HG02973 (cell line): ENCODE measurements at regions not wholly inside any gene's neighbourhood (a gene's known extent, or its start where the extent isn't known, plus 50 kb on each side); places are given as distances from the start of the nearest gene placed in this dataset.

Source experiments
- ATAC-seq: cut with Tn5 transposase; IDR thresholded peaks from one replicate; pipeline ENCODE4 v1.9.1; 2021; ENCODE audit warnings: moderate library complexity; ENCODE audit not compliant: unreplicated experiment

DNA sequence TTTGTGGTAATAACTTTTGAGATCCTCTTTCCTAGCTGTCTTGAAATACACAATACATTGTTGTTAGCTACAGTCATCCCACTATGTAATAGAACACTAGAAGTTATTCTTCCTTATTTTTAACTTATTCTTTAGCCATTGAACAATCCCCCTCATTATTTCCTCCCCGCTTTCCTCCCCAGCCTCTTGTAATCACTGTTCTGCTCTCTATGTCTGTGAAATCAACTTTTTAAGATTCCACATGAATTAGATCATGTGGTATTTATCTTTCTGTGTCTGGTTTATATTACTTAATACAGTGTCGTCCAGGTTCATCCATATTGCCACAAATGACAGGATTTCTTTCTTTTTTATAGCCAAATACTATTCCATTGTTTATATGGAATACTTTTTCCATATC, 72.9 kb downstream of the SLC10A2 start:
- no peak for ATAC-seq

DNA sequence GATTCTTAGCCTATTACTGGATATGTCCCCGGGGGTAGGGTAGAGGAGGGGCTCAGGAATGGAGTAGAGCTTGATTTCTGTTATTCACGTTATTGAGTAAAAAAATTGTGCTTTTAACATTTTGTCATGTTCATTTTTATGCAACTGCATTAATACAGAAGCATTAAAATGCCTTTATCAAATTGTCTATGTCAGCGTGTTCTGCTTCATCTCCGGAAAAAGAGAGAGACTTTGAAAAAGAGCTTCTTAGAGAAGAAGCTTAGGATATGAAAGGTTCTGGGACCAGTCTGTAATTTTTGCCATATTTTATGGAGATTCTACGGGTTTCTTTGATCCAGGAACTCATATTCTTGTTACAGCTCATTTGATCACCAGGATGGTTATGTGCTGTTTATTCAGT, 82.0 kb downstream of the SLC10A2 start:
- ATAC-seq, result no peak

DNA sequence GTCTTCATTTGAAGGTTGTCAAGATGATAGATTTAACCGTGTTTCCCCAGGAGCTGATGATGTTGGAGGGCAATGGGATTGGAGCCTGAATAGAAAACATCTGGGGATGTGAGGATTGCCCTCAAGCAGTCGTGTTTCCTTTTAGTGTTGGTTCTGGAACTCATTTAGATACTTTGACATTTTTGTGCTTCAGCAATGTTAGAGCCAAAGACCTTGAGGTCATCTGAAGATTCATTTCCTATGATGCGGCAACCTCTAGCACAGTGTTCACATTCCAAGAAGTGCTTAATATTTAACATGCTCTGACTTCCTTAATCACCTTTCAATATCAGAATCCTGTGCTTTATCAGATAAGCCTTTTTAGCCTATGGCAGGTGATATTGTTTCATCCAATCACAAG, 82.7 kb downstream of the SLC10A2 start:
- ATAC-seq, result no peak

DNA sequence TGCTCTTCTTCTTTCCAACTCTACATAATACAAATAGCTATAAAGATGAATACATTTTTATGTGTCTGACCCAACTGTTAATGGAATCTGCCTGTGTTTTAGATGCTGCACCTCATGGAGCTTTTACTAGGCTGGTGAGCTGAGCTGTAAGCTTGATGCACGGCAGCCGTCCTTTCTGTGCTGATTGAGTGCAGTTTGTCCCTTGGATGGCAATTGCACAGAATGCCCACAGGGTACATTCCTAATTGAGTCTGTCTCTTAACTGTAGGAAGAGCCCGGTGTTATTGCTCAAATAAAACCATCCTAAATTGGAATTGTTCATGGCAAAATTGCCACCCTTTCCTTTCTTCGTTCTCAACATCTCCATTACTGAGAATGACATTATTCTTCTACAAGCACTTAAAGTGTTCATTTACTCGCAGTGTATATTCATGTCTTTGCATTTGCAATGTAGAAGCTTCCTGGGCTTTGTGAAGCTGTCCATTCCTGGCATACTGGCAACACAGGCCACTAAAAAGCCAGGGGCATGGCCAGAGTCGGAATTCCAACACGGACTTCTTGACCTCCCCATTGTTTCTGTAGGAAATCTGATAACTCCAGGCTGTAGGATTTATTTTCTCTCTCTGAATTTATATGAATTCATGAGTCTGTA, 85.8 kb downstream of the SLC10A2 start:
- ATAC-seq, result no peak

DNA sequence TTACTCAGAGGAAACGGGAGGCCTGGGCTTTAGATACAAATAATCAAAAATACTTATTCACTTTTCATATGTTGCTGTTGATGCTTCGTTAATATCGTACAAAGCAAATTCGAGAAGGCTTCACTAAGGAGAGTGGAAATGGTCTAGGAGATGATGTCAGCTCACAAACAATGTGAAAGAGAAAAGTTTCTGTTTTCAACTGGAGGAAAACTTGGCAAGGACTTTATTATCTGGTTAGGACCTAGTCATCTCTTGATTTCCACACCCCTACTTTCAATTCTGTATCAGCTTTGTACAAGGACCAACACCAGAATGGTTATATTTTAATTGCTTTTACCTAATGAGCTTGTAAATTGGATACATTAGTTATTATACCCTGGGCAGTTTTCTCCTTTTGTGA, 88.0 kb downstream of the SLC10A2 start:
- ATAC-seq, result no peak

DNA sequence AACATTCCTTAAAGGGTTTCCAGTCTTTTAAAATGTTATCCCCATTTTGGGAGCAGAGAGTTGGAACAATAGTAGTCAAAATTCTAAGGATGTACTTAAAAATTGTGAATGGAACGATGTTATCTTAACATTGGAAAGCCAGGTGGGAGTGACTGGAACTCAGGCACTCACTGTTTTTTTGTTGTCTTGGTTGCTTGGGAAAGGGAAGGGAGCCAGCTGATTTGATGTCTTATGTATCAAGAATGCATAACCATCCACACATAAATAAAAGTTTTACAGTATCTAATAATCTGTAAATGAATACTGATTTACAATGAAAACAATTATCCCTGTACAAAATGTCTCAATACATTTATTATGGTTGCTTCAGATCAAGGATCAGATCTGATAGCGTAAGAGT, 88.7 kb downstream of the SLC10A2 start:
- no peak for ATAC-seq

DNA sequence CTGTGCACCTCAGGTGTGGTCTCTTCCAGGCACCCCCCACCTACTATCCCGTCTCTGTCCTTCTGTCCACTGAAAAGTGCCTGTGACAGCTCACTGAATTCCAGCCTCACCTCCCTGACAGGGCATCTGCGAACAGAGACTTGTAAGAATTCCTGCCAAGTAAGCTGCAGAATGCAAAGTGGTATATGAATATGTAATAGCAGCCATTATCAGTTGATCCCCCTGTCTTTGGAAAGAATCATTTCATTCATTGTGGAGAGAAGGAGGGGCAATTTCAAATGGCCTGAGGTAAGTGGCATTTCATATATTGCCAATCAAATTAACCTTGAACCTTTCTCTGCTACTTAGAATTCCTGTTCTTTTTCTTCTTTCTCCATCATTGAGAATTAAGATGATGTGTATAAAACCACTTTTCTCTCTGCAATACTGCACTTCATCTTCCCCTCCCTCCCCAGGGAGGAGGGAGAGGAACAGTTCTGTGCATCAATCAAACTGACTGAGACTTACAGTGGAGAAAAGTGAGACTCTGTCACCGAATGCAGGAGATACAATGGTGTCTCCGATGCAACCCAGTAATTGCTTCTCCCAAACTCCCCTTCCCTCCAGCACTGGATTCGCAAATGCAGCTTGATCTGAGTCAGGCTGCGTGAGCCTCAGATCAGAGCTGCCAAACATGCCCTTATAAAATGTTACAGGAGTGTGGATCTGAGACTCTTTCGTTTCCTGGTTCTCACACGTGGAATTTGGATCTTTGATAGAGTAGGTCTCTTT, 91.7 kb downstream of the SLC10A2 start:
- no peak for ATAC-seq

DNA sequence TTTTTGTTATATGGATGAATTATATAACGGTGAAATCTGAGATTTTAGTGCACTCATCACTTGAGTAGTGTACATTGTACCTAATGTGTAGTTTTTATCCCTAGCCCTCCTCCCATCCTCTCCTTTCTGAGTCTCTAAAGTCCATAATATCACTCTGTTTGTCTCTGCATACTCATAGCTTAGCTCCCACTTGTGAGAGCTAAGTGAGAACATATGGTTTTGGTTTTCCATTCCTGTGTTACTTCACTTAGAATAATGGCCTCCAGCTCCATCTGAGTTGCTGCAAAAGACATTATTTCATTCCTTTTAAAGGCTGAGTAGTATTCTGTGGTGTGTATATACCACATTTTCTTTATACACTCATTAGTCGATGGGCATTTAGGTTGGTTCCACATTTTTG, 94.0 kb downstream of the SLC10A2 start:
- ATAC-seq, result no peak

DNA sequence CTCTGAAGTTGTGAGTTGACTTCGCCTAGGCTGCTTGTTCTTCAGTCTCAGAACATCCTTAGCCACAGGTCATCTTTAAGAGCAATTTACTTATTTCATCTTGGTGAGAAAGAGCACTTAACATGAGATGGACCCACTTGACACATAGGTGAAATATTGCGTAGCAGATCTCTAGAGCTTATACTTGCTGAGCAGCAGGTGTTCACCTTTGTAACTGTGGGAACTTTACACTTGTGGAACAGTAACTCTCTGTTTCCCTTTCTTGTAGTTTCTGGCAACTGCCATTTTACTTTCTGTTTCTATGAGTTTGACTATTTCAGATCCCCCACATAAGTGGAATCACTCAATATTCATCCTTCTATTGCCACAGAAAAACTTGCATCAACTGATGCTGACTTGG, 95.7 kb downstream of the SLC10A2 start:
- peak; percentile 95 for ATAC-seq

DNA sequence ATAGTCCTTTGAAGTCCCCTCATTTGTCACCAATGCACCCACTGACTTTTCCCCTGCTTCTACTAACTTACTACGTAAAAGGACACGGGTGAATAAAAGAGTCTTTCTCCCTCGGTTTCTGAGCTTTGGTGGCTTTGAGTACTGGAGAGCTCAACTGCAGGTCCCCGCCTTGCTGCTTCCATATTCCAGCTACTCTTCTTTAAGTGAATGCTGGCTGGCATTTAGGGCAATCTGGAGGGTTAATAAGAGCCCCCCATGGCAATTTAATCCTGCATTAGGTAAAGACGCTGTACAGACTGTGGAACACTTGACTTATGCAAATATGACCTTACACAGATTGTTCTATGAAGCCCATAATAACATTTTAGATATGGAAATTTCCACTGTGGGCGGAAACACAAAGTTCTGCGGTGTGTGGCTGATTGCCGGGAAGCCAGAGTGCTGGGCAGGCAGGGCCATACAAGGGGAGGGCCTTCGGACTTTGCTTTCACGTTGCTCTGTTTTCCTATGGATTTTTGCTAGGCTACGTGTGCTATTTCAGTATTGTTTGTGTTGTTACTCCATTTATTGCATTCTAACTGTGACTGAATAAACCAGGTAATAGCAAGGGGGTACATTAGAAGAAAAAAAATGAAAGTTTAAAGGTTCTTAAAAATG, 97.5 kb downstream of the SLC10A2 start:
- peak; percentile 38 for ATAC-seq

DNA sequence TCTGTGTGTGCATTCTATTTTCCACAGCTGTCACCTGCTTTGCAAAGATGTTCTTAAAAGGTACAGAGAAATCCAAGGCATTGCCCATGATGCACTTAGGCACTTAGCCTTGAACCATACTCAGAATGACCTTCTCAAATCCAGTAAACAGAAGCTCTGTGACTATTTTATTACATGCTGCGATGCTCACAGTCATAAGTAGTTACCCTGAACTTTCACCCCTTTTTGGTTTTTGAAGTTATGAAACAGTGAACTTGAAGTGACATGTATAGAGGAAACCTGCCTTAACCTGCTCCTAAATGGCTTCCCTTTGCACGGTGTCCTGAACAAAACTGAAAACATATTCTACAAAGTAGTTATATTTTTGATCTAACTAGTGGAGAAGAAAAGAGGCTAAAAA, 100.4 kb downstream of the SLC10A2 start:
- no peak for ATAC-seq

DNA sequence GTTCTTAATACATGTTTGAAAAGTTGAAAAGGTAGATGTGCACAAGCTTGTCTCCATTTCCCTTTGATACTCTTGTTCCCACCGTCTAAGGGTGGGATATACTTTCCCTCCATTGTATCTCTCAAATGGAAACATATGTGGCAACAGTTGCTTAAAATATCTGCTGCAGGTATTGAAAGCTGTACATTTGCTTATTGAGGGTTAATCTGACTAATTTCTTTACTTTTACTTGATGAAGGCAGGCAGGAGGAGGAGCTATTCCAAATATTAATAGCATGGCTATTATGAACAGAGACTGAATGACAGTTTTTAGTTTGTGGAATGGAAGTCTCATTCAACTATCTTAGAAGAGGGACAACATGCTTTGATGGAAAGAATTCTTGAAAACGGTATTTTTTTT, 103.8 kb downstream of the SLC10A2 start:
- ATAC-seq, result peak; percentile 43

DNA sequence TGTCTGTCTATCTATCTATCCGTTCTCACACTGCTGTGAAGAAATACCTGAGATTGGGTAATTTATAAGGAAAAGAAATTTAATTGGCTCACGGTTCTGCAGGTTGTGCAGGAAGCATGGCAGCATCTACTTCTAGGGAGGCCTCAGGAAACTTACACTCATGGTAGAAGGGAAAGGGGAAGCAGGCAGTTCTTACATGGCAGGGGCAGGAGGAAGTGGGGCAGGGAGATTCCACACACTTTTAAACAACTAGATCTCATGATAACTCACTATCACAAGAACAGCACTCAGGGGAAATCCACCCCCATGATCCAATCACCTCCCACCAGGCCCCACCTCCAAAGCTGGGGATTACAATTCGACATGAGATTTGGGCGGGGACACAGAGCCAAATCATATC, 105.3 kb downstream of the SLC10A2 start:
- no peak for ATAC-seq

DNA sequence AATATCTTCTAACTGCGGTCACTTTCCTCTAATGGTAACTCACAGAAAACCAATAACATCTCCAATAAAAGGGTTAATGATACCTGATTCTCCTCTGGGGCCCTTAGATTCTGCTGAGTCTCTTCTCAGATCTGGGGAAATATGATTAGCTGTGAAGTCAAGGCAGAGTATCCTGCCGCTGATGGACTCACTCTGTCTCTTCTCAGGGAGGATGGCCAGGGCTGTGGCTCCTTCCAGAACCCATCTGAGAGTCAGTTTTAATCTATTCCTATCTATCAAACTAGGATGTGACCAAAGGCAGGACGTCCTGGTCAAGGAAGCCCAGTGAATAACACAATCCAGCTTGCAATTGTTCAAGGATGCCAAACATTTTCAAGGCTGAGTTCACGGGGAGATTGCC, 109.8 kb downstream of the SLC10A2 start:
- ATAC-seq, result no peak

DNA sequence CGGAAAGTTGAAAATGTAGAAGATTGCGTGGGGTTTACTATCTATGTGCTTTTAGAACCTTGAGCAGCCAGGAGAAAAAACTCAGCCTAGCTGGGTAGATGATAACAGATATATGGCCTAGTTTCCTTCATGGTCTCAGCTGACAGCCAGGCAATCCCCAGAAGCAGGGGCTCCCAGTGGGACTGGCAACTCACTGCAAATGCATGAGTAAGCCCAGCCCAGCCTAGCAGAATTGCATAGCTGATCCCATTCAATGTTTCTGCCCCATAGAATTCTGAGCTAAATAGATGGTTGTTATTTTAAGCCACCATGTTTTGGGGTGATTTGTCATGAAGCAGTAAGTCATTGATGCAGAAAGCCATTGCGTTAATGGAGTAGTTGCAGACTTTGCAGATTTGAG, 108.5 kb downstream of the ERCC5 start:
- no peak for ATAC-seq

DNA sequence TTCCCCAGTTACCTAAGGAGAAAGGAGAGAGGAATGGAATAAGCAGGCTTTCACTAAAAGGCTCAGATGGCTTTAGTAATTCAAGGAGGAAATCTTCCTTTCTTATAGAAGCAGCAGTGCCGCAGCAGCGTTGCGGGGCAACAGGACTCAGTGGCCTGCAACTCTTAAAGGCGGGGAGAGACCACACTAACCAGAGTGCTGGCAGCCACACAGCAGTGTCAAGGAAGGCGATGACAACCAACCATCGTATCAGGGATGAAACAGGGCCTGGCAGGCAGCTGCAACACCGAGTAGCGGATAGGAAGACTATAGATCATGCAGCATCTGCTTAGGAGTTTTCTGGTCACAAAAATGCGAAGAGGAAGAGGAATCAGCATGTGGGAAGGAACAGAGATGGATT, 106.0 kb downstream of the ERCC5 start:
- ATAC-seq, result no peak

DNA sequence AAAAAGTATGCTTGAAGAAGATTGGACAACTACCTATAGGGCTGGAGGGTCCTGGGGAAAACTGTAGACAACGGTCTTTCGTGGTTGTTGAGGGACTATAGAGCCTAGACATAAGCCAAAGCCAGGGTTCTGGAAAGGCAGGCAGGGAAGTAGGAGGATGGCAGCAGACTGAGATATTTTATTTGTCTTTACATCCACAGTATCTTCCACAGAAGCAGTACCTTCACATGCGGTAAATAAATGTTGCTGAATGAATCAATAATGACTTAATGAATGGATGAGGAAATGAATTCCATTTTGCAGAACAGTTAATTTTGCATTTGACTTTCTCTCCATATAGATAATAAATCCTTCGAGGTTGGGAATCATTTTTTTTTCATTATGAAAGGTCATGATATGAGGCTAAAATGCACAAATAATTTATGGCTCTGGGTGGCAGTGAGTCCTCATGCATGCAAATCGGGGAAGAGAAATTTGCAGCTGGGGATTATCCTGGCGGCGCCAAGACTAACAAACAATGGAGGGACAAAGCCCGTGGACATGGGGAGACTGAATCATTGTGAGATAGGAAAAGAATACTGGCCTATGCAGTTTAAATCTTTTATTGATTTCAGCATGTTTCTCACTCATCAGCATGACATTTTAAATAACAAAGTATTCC, 102.0 kb downstream of the ERCC5 start:
- no peak for ATAC-seq

DNA sequence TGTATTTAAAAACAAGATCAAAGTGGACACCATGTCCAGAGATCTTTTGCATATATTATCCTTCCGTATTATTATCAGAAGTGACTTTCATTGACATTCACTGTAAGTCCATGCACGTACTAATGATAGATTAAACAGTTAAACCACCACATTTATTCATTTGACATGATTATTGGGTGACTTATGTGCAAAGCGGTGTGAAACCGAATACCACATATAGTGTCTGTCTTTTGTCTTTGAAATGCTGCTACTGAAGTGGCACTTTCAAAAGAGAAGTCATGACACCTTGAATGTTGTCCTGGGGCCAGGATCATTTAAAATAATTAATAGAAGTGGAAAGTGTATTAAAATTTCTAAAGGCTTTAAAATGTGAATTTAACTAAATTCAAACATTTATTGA, 100.1 kb downstream of the ERCC5 start:
- no peak for ATAC-seq

DNA sequence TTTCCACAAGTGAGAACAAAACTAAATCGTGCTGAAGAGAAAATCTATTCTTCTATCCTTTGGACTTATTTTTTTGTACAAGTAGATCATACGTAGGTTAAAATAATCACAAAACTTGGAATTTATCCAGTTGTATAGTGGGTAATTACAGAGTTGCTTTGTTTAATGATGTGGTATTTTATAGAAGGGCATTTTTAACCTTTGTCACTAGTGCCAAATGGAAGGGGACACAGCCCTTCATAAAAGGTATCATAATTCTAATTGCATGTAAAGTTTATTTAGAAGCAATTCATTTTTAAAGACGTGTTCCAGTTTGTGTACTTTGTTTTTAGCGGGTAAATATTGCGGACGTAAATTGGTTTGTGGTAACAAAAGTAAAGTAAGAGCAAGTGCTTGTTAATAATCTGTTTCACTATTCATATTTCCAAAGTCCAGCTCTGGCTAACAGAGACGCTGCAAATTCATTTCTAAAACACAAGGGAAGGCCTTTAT, 99.5 kb downstream of the ERCC5 start:
- no peak for ATAC-seq

DNA sequence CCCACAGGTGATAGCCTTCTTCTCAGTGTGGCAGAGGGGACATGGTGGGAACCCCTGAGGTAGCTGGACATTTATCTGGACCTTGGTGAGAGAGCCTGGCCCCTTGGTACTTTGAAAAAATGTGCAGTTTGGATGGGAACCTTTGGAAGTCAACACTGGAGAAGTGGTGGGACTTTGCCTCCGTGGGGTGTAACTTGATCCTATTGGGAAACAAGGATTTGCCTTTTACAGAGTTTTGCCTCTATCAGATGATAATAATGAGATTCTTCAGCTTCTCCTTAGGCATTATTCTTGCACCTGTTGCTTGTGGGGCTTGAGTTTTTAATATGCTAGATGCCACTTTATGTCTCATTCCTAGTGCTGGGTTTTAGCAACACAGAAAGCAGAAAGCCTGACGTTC, 99.0 kb downstream of the ERCC5 start:
- no peak for ATAC-seq

DNA sequence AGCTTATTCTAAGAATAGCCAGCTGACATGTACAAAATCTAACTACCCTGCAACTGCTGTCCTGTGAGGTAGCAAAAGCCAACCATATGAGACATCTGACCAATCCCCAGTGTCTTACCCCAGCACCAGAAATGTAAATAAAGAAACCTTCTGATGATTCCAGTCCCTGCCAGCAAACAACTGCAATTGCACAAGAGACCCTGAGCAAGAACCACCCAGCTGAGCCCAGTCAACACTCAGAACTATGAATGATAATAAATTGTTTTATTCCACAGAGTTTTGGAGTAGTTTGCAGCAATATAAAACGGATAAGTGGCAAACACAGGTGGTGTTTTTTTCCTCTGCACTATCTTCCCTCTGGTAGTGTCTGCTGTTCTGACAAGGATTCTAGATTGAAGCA, 94.9 kb downstream of the ERCC5 start:
- ATAC-seq, result no peak

DNA sequence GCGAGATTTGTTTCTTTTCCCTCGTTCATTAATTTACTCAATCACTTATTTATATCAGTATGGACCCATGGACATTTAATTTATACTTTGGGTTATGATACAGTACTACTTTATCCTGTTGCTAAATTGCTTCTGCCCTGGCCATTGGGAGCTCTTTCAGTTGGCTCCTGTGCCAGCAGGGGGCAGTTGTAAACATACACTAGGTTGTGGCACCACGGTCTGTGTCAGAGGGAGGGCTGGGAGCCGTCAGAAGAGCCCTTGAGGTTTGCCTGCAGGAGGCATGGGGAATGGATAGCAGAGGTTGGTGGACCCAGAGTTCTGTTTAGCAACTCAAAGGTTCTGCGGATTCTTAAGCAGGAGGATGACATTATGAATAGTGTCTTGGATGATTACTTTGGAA, 94.3 kb downstream of the ERCC5 start:
- ATAC-seq, result no peak
